COLO668 (cell line): ENCODE measurements at regions not wholly inside any gene's neighbourhood (a gene's known extent, or its start where the extent isn't known, plus 50 kb on each side); places are given as distances from the start of the nearest gene placed in this dataset.
"Not testable (repeated sequence)": the region's sequence is repeated elsewhere in the genome, so short reads cannot be mapped to it uniquely, and the experiment has no call there.

Experiments
- DNase-seq: peaks from one replicate; lab custom pipeline; 2025; ENCODE audit not compliant: unreplicated experiment; lab: John Stamatoyannopoulos, UW

- no peak for DNase-seq
Observed at GRCh38 chr3:13139471-13140065, 66.3 kb upstream of the IQSEC1 start.

- no peak for DNase-seq
Observed at GRCh38 chr3:13138833-13139145, 65.6 kb upstream of the IQSEC1 start.

- DNase-seq = no peak
Observed at GRCh38 chr3:13137941-13138832, 65.0 kb upstream of the IQSEC1 start.

GRCh38 chr3:13136848-13137247, 63.6 kb upstream of the IQSEC1 start:
- not testable (repeated sequence) for DNase-seq

GRCh38 chr3:13136426-13136825, 63.2 kb upstream of the IQSEC1 start:
- DNase-seq = no peak

GRCh38 chr3:13135811-13136321, 62.6 kb upstream of the IQSEC1 start:
- no peak for DNase-seq

- DNase-seq = no peak
Observed at GRCh38 chr3:13135251-13135810, 62.1 kb upstream of the IQSEC1 start.

GRCh38 chr3:13134879-13135206, 61.6 kb upstream of the IQSEC1 start:
- DNase-seq = no peak

GRCh38 chr3:13134166-13134878, 61.1 kb upstream of the IQSEC1 start:
- DNase-seq = no peak

GRCh38 chr3:13133471-13133981, 60.3 kb upstream of the IQSEC1 start:
- no peak for DNase-seq

- no peak for DNase-seq
Observed at GRCh38 chr3:13132731-13133410, 59.6 kb upstream of the IQSEC1 start.

GRCh38 chr3:13132281-13132680, 59.1 kb upstream of the IQSEC1 start:
- no peak for DNase-seq

- DNase-seq = no peak
Observed at GRCh38 chr3:13130464-13131193, 57.4 kb upstream of the IQSEC1 start.

- no peak for DNase-seq
Observed at GRCh38 chr3:13125092-13126015, 52.1 kb upstream of the IQSEC1 start.

GRCh38 chr3:13124631-13125030, 51.4 kb upstream of the IQSEC1 start:
- DNase-seq = no peak

- DNase-seq = no peak
Observed at GRCh38 chr3:13123765-13124164, 50.5 kb upstream of the IQSEC1 start.

- no peak for DNase-seq
Observed at GRCh38 chr3:13123013-13123654, 49.9 kb upstream of the IQSEC1 start.
